CD4-positive, alpha-beta T cell treated with Interleukin-4 for 4 hours (primary cell): ENCODE measurements at regions not wholly inside any gene's neighbourhood (a gene's known extent, or its start where the extent isn't known, plus 50 kb on each side); places are given as distances from the start of the nearest gene placed in this dataset.
"Not testable (repeated sequence)": the region's sequence is repeated elsewhere in the genome, so short reads cannot be mapped to it uniquely, and the experiment has no call there.

Source experiments
- DNase-seq: peaks from one replicate; pipeline ENCODE4 v3.0.0-alpha.2; 2020

GRCh38 chr15:77861997-77862635, 215.4 kb downstream of the TBC1D2B start:
- DNase-seq, result not testable (repeated sequence)

GRCh38 chr15:77860071-77860691, 217.3 kb downstream of the TBC1D2B start:
- no peak for DNase-seq

GRCh38 chr15:77859491-77860060, 217.9 kb downstream of the TBC1D2B start:
- DNase-seq, result no peak

GRCh38 chr15:77858792-77859490, 218.6 kb downstream of the TBC1D2B start:
- no peak for DNase-seq

- no peak for DNase-seq
These were observed 220.1 kb downstream of the TBC1D2B start for GRCh38 chr15:77857419-77857818.

GRCh38 chr15:77856705-77857346, 220.7 kb downstream of the TBC1D2B start:
- no peak for DNase-seq

- DNase-seq, result no peak
These were observed 221.6 kb downstream of the TBC1D2B start for GRCh38 chr15:77855871-77856270.

GRCh38 chr15:77854980-77855379, 222.3 kb upstream of the LINGO1 start:
- no peak for DNase-seq

GRCh38 chr15:77853910-77854309, 221.2 kb upstream of the LINGO1 start:
- no peak for DNase-seq

GRCh38 chr15:77853008-77853328, 220.3 kb upstream of the LINGO1 start:
- DNase-seq, result no peak

GRCh38 chr15:77852241-77853007, 219.7 kb upstream of the LINGO1 start:
- no peak for DNase-seq

- no peak for DNase-seq
These were observed 219.0 kb upstream of the LINGO1 start for GRCh38 chr15:77851691-77852090.

GRCh38 chr15:77851086-77851485, 218.4 kb upstream of the LINGO1 start:
- no peak for DNase-seq

GRCh38 chr15:77846986-77847385, 214.3 kb upstream of the LINGO1 start:
- DNase-seq, result no peak

- DNase-seq, result no peak
These were observed 213.6 kb upstream of the LINGO1 start for GRCh38 chr15:77846360-77846759.

- DNase-seq, result no peak
These were observed 212.2 kb upstream of the LINGO1 start for GRCh38 chr15:77844798-77845446.

GRCh38 chr15:77843546-77843945, 210.8 kb upstream of the LINGO1 start:
- no peak for DNase-seq

- DNase-seq, result no peak
These were observed 208.5 kb upstream of the LINGO1 start for GRCh38 chr15:77840991-77841775.

GRCh38 chr15:77839970-77840905, 207.5 kb upstream of the LINGO1 start:
- no peak for DNase-seq

GRCh38 chr15:77839456-77839855, 206.7 kb upstream of the LINGO1 start:
- DNase-seq, result no peak
